ENCODE measurements at regions not wholly inside any gene's neighbourhood (a gene's known extent, or its start where the extent isn't known, plus 50 kb on each side); places are given as distances from the start of the nearest gene placed in this dataset.

- ATAC-seq = no peak
- no peaks in the 10 kb centered on the region for H3K27me3 Mint-ChIP-seq (ENCODE audit: low read depth)
- H3K4me1 Mint-ChIP-seq = no peaks in the 10 kb centered on the region
- ChIA-PET POLR2A (no interaction called here), CTCF (interaction anchor here (0.6 kb wide), 1 partner anchor 78 kb away, joined by 3 read pairs; no protein-coding TSS in a partner anchor)
- H3K4me3 Mint-ChIP-seq = no peak overlapping the region
- H3K9me3 Mint-ChIP-seq = no peaks in the 10 kb centered on the region
- TF ChIP-seq CBFB (CRISPR knock-in tag; IDR thresholded peaks at IDR 0.05; ENCODE audit: low read depth) (no peak), HMGXB4 (CRISPR knock-in tag; IDR thresholded peaks at IDR 0.05) (no peak), FOXK1 (CRISPR knock-in tag; IDR thresholded peaks at IDR 0.05) (no peak), MLX (CRISPR knock-in tag; IDR thresholded peaks at IDR 0.05) (no peak), ERG (CRISPR knock-in tag; IDR thresholded peaks at IDR 0.05) (no peak), RORB (CRISPR knock-in tag; IDR thresholded peaks at IDR 0.05) (no peak), ATF6 (CRISPR knock-in tag; IDR thresholded peaks at IDR 0.05) (no peak), ZNF671 (CRISPR knock-in tag; IDR thresholded peaks at IDR 0.05) (no peak), ZNF219 (CRISPR knock-in tag; IDR thresholded peaks at IDR 0.05; ENCODE audit: borderline replicate concordance) (no peak), ZNF232 (CRISPR knock-in tag; IDR thresholded peaks at IDR 0.05) (no peak), ELF4 (CRISPR knock-in tag; IDR thresholded peaks at IDR 0.05; ENCODE audit: low read depth) (no peak), ZNF281 (CRISPR knock-in tag; IDR thresholded peaks at IDR 0.05) (no peak), SMAD3 (CRISPR knock-in tag; IDR thresholded peaks at IDR 0.05; ENCODE audit: borderline replicate concordance) (no peak), ZNF512 (CRISPR knock-in tag; IDR thresholded peaks at IDR 0.05; ENCODE audit: borderline replicate concordance) (no peak), TCF7 (CRISPR knock-in tag; IDR thresholded peaks at IDR 0.05; ENCODE audit: low read depth) (no peak), NFYB (CRISPR knock-in tag; conservative IDR thresholded peaks at IDR 0.05; ENCODE audit: low read depth) (no peak)
- no peak for DNase-seq (ENCODE audit: low spot score)
- no peak overlapping the region for H3K27ac Mint-ChIP-seq
- H3K36me3 Mint-ChIP-seq = no peaks in the 10 kb centered on the region
Observed at GRCh38 chr3:70889162-70890019, 577.0 kb upstream of the MDFIC2 start.

All from WTC11 (cell line).